ENCODE measurements at regions not wholly inside any gene's neighbourhood (a gene's known extent, or its start where the extent isn't known, plus 50 kb on each side); places are given as distances from the start of the nearest gene placed in this dataset.
"Not testable (repeated sequence)": the region's sequence is repeated elsewhere in the genome, so short reads cannot be mapped to it uniquely, and the experiment has no call there.

- H3K27me3 ChIP-seq (ENCODE audit: control insufficient read depth, insufficient read depth, low read length); H3K4me3 ChIP-seq (ENCODE audit: low read length); H3K4me1 ChIP-seq (ENCODE audit: control insufficient read depth, insufficient read depth, low read length); H3K9me3 ChIP-seq (ENCODE audit: control insufficient read depth, low read depth, low read length); H3K27ac ChIP-seq (ENCODE audit: low read length); DNase-seq; H3K36me3 ChIP-seq (ENCODE audit: control insufficient read depth, insufficient read depth, low read length): not testable (repeated sequence)
- no CpG with 5 or more reads among the region's 28 CpGs for WGBS (ENCODE audit: insufficient coverage, low lambda C conversion rate)
These were observed 63.8 kb downstream of the PLXNA1 start for GRCh38 chr3:127046690-127047089.

GRCh38 chr3:127049393-127049792 is 66.5 kb downstream of the PLXNA1 start:
- no peak overlapping the region for H3K27ac ChIP-seq (ENCODE audit: low read length)
- no peaks in the 10 kb centered on the region for H3K36me3 ChIP-seq (ENCODE audit: control insufficient read depth, insufficient read depth, low read length)
- peaks cover 2% of the 10 kb centered on the region for H3K9me3 ChIP-seq (ENCODE audit: control insufficient read depth, low read depth, low read length)
- peaks cover 2% of the 10 kb centered on the region for H3K27me3 ChIP-seq (ENCODE audit: control insufficient read depth, insufficient read depth, low read length)
- no peak for DNase-seq
- 61% methylated on average over 2 of the region's 5 CpGs for WGBS (ENCODE audit: insufficient coverage, low lambda C conversion rate)
- H3K4me3 ChIP-seq (ENCODE audit: low read length): no peak overlapping the region
- no peaks in the 10 kb centered on the region for H3K4me1 ChIP-seq (ENCODE audit: control insufficient read depth, insufficient read depth, low read length)

DNA sequence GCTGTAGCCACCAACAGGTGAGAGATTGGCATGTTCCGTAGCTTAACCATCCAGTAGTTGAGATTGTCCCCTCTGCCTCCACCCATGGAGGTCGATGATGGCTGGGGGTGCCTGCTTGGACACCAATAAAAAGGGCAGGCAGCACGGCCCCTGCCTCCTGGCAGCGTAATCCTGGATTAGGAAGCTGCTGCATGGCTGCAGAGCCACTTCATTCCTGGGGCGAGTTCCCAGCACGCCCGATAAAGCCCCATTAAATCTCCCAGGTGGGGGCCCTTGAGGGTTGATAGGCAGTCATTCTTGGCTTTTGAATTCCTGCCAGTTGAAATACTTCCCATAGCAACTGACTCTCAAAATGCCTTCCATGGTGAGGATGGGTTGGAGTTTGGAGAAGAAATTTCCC is 67.8 kb downstream of the PLXNA1 start:
- Histone ChIP-seq H3K9me3 (ENCODE audit: control insufficient read depth, low read depth, low read length) (peaks cover 2% of the 10 kb centered on the region), H3K27me3 (ENCODE audit: control insufficient read depth, insufficient read depth, low read length) (peaks cover 2% of the 10 kb centered on the region), H3K4me3 (ENCODE audit: low read length) (no peak overlapping the region), H3K36me3 (ENCODE audit: control insufficient read depth, insufficient read depth, low read length) (no peaks in the 10 kb centered on the region), H3K27ac (ENCODE audit: low read length) (no peak overlapping the region), H3K4me1 (ENCODE audit: control insufficient read depth, insufficient read depth, low read length) (no peaks in the 10 kb centered on the region)
- WGBS (ENCODE audit: insufficient coverage, low lambda C conversion rate): no CpG with 5 or more reads among the region's 7 CpGs
- no peak for DNase-seq

DNA sequence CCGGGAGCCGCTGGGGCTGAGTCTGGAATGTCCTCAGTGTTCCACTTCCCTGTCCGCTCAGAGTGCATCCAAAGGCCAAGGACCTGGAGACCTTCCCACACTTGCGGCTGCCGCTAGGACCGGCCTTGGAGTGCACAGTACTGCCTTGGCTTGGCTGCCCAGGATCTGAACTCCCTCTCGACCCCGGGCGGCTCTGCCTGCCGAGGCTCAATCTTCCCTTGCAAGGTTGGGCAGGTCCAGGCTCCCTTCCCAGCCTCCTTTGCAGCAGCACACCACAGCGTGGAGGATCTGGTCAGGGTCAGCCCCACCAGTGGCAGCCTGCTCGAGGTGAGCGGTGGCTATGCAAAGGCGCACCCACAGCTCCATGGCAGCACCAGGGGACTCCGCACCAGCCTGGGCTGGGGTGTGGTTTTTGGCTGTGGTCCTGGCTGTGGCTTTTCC is 69.2 kb downstream of the PLXNA1 start:
- H3K36me3 ChIP-seq (ENCODE audit: control insufficient read depth, insufficient read depth, low read length): no peaks in the 10 kb centered on the region
- peaks cover 5% of the 10 kb centered on the region for H3K9me3 ChIP-seq (ENCODE audit: control insufficient read depth, low read depth, low read length)
- WGBS (ENCODE audit: insufficient coverage, low lambda C conversion rate): no CpG with 5 or more reads among the region's 15 CpGs
- no peak overlapping the region for H3K4me3 ChIP-seq (ENCODE audit: low read length)
- H3K27me3 ChIP-seq (ENCODE audit: control insufficient read depth, insufficient read depth, low read length): peaks cover 2% of the 10 kb centered on the region
- no peaks in the 10 kb centered on the region for H3K4me1 ChIP-seq (ENCODE audit: control insufficient read depth, insufficient read depth, low read length)
- DNase-seq: no peak
- H3K27ac ChIP-seq (ENCODE audit: low read length): no peak overlapping the region

GRCh38 chr3:127053026-127053425 is 70.1 kb downstream of the PLXNA1 start:
- WGBS (ENCODE audit: insufficient coverage, low lambda C conversion rate): 100% methylated on average over 1 of the region's 6 CpGs
- DNase-seq: no peak
- peaks cover 2% of the 10 kb centered on the region for H3K27me3 ChIP-seq (ENCODE audit: control insufficient read depth, insufficient read depth, low read length)

GRCh38 chr3:127053450-127053849 is 70.5 kb downstream of the PLXNA1 start:
- H3K4me3 ChIP-seq (ENCODE audit: low read length): no peak overlapping the region
- H3K27ac ChIP-seq (ENCODE audit: low read length): no peak overlapping the region
- peaks cover 5% of the 10 kb centered on the region for H3K9me3 ChIP-seq (ENCODE audit: control insufficient read depth, low read depth, low read length)
- no peak for DNase-seq
- H3K36me3 ChIP-seq (ENCODE audit: control insufficient read depth, insufficient read depth, low read length): no peaks in the 10 kb centered on the region
- WGBS (ENCODE audit: insufficient coverage, low lambda C conversion rate): no CpG with 5 or more reads among the region's 5 CpGs
- H3K27me3 ChIP-seq (ENCODE audit: control insufficient read depth, insufficient read depth, low read length): peaks cover 2% of the 10 kb centered on the region
- no peaks in the 10 kb centered on the region for H3K4me1 ChIP-seq (ENCODE audit: control insufficient read depth, insufficient read depth, low read length)

More at GRCh38 chr3:127053026-127053425, 70.1 kb downstream of the PLXNA1 start:
- no peaks in the 10 kb centered on the region for H3K4me1 ChIP-seq (ENCODE audit: control insufficient read depth, insufficient read depth, low read length)
- no peak overlapping the region for H3K27ac ChIP-seq (ENCODE audit: low read length)
- no peak overlapping the region for H3K4me3 ChIP-seq (ENCODE audit: low read length)
- H3K9me3 ChIP-seq (ENCODE audit: control insufficient read depth, low read depth, low read length): peaks cover 5% of the 10 kb centered on the region
- no peaks in the 10 kb centered on the region for H3K36me3 ChIP-seq (ENCODE audit: control insufficient read depth, insufficient read depth, low read length)

- Histone ChIP-seq H3K4me1 (ENCODE audit: control insufficient read depth, insufficient read depth, low read length) (no peaks in the 10 kb centered on the region), H3K9me3 (ENCODE audit: control insufficient read depth, low read depth, low read length) (peaks cover 5% of the 10 kb centered on the region), H3K27ac (ENCODE audit: low read length) (no peak overlapping the region), H3K36me3 (ENCODE audit: control insufficient read depth, insufficient read depth, low read length) (no peaks in the 10 kb centered on the region), H3K27me3 (ENCODE audit: control insufficient read depth, insufficient read depth, low read length) (peaks cover 2% of the 10 kb centered on the region), H3K4me3 (ENCODE audit: low read length) (no peak overlapping the region)
- no peak for DNase-seq
- no CpG with 5 or more reads among the region's 4 CpGs for WGBS (ENCODE audit: insufficient coverage, low lambda C conversion rate)
These were observed 71.1 kb downstream of the PLXNA1 start for GRCh38 chr3:127053979-127054378.

DNA sequence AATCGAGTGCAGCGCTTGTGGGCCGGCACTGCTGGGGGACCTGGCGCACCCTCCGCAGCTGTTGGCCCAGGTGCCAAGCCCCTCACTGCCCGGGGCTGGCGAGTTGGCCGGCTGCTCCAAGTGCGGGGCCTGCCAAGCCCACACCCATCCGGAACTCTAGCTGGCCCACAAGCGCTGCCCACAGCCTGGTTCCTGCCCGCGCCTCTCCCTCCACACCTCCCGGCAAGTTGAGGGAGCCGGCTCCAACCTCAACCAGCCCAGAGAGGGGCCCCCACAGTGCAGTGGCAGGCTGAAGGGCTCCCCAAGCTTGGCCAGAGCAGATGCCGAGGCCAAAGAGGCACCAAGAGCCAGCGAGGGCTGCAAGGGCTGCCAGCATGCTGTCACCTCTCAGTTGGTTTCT is 73.4 kb downstream of the PLXNA1 start:
- WGBS (ENCODE audit: insufficient coverage, low lambda C conversion rate): no CpG with 5 or more reads among the region's 17 CpGs
- Histone ChIP-seq H3K27me3 (ENCODE audit: control insufficient read depth, insufficient read depth, low read length) (no peaks in the 10 kb centered on the region), H3K4me3 (ENCODE audit: low read length) (no peak overlapping the region), H3K9me3 (ENCODE audit: control insufficient read depth, low read depth, low read length) (peaks cover 5% of the 10 kb centered on the region), H3K36me3 (ENCODE audit: control insufficient read depth, insufficient read depth, low read length) (no peaks in the 10 kb centered on the region), H3K4me1 (ENCODE audit: control insufficient read depth, insufficient read depth, low read length) (no peaks in the 10 kb centered on the region), H3K27ac (ENCODE audit: low read length) (no peak overlapping the region)
- DNase-seq: no peak

DNA sequence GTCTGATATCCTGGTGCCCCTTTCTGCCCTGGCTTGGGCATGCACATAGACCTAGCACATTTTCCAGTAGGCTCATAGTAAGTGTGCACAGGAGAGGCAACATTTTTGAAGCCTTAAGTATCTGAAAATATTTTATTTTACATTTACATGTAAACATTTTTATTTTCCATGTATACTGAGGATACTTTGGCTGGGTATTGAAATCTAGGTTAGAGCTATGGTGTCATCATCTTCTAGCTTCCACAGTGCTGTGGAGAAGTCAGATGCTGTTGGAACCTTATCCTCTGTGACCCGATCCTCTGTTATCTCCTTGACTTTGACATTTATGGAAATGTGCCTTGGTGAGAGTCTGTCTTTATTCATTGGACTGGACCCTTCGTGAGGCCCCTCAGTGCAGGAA is 74.1 kb downstream of the PLXNA1 start:
- Histone ChIP-seq H3K27me3 (ENCODE audit: control insufficient read depth, insufficient read depth, low read length) (peaks cover 5% of the 10 kb centered on the region), H3K4me1 (ENCODE audit: control insufficient read depth, insufficient read depth, low read length) (no peaks in the 10 kb centered on the region), H3K36me3 (ENCODE audit: control insufficient read depth, insufficient read depth, low read length) (no peaks in the 10 kb centered on the region), H3K9me3 (ENCODE audit: control insufficient read depth, low read depth, low read length) (peaks cover 5% of the 10 kb centered on the region), H3K4me3 (ENCODE audit: low read length) (no peak overlapping the region), H3K27ac (ENCODE audit: low read length) (no peak overlapping the region)
- 80% methylated on average over 1 of the region's 2 CpGs for WGBS (ENCODE audit: insufficient coverage, low lambda C conversion rate)
- DNase-seq: no peak

GRCh38 chr3:127059072-127059471 is 76.2 kb downstream of the PLXNA1 start:
- Histone ChIP-seq H3K4me1 (ENCODE audit: control insufficient read depth, insufficient read depth, low read length) (no peaks in the 10 kb centered on the region), H3K27me3 (ENCODE audit: control insufficient read depth, insufficient read depth, low read length) (peaks cover 13% of the 10 kb centered on the region), H3K27ac (ENCODE audit: low read length) (no peak overlapping the region), H3K9me3 (ENCODE audit: control insufficient read depth, low read depth, low read length) (peaks cover 5% of the 10 kb centered on the region), H3K4me3 (ENCODE audit: low read length) (no peak overlapping the region), H3K36me3 (ENCODE audit: control insufficient read depth, insufficient read depth, low read length) (no peaks in the 10 kb centered on the region)
- WGBS (ENCODE audit: insufficient coverage, low lambda C conversion rate): 77% methylated on average over 3 of the region's 4 CpGs
- no peak for DNase-seq

GRCh38 chr3:127061641-127062040 is 78.7 kb downstream of the PLXNA1 start:
- no peaks in the 10 kb centered on the region for H3K9me3 ChIP-seq (ENCODE audit: control insufficient read depth, low read depth, low read length)
- no peak for DNase-seq
- peaks cover 13% of the 10 kb centered on the region for H3K27me3 ChIP-seq (ENCODE audit: control insufficient read depth, insufficient read depth, low read length)
- no peaks in the 10 kb centered on the region for H3K4me1 ChIP-seq (ENCODE audit: control insufficient read depth, insufficient read depth, low read length)
- no peak overlapping the region for H3K4me3 ChIP-seq (ENCODE audit: low read length)
- no CpG with 5 or more reads among the region's 6 CpGs for WGBS (ENCODE audit: insufficient coverage, low lambda C conversion rate)
- H3K36me3 ChIP-seq (ENCODE audit: control insufficient read depth, insufficient read depth, low read length): no peaks in the 10 kb centered on the region
- no peak overlapping the region for H3K27ac ChIP-seq (ENCODE audit: low read length)

Data from large intestine (tissue), 3 donors.